MV-4-11 (cell line): ENCODE measurements at regions not wholly inside any gene's neighbourhood (a gene's known extent, or its start where the extent isn't known, plus 50 kb on each side); places are given as distances from the start of the nearest gene placed in this dataset.

ENCODE experiments used
- DNase-seq: peaks from one replicate; lab custom pipeline; 2025; lab: John Stamatoyannopoulos, UW

GRCh38 chr3:76532158-76532822 lies 507.6 kb upstream of the ROBO2 start:
- no peak for DNase-seq

- peak; percentile 81 for DNase-seq
Observed at GRCh38 chr3:76533710-76534109, 506.2 kb upstream of the ROBO2 start.

GRCh38 chr3:76537857-76538256 lies 502.0 kb upstream of the ROBO2 start:
- DNase-seq = peak; percentile 93

GRCh38 chr3:76547674-76548073 lies 492.2 kb upstream of the ROBO2 start:
- no peak for DNase-seq

GRCh38 chr3:76550522-76551201 lies 489.2 kb upstream of the ROBO2 start:
- DNase-seq = no peak

GRCh38 chr3:76551739-76552138 lies 488.2 kb upstream of the ROBO2 start:
- no peak for DNase-seq

- peak; percentile 38 for DNase-seq
Observed at GRCh38 chr3:76552653-76553052, 487.2 kb upstream of the ROBO2 start.

GRCh38 chr3:76554707-76555106 lies 485.2 kb upstream of the ROBO2 start:
- peak; percentile 78 for DNase-seq

- DNase-seq = no peak
Observed at GRCh38 chr3:76561494-76562236, 478.2 kb upstream of the ROBO2 start.

GRCh38 chr3:76565496-76566210 lies 474.2 kb upstream of the ROBO2 start:
- peak; percentile 67 for DNase-seq

GRCh38 chr3:76566211-76566534 lies 473.7 kb upstream of the ROBO2 start:
- DNase-seq = no peak

- no peak for DNase-seq
Observed at GRCh38 chr3:76566904-76567303, 473.0 kb upstream of the ROBO2 start.

GRCh38 chr3:76570436-76571057 lies 469.4 kb upstream of the ROBO2 start:
- DNase-seq = peak; percentile 50

- DNase-seq = no peak
Observed at GRCh38 chr3:76576201-76576600, 463.7 kb upstream of the ROBO2 start.

GRCh38 chr3:76582098-76582497 lies 457.8 kb upstream of the ROBO2 start:
- no peak for DNase-seq

- DNase-seq = no peak
Observed at GRCh38 chr3:76582632-76583378, 457.1 kb upstream of the ROBO2 start.

- DNase-seq = peak; percentile 12
Observed at GRCh38 chr3:76585794-76586392, 454.0 kb upstream of the ROBO2 start.

- DNase-seq = peak; percentile 40
Observed at GRCh38 chr3:76586471-76586870, 453.4 kb upstream of the ROBO2 start.

GRCh38 chr3:76610150-76610549 lies 429.7 kb upstream of the ROBO2 start:
- DNase-seq = no peak

- no peak for DNase-seq
Observed at GRCh38 chr3:76615719-76616118, 424.2 kb upstream of the ROBO2 start.

GRCh38 chr3:76624164-76624563 lies 415.7 kb upstream of the ROBO2 start:
- DNase-seq = no peak
